Peyer's patch (tissue), 4 donors: ENCODE measurements at regions not wholly inside any gene's neighbourhood (a gene's known extent, or its start where the extent isn't known, plus 50 kb on each side); places are given as distances from the start of the nearest gene placed in this dataset.

Experiments
- CTCF ChIP-seq, 6 experiments: fragments of 450-650 bp in 4 of 6; fragments of 200-600 bp in 2 of 6; sonication (generic) in 1 of 6; IDR thresholded peaks; one replicate each; pipeline ENCODE4 v1.5.1; 2017 to 2019; ENCODE audit warnings: antibody characterized with exemption in 6 of 6, mild to moderate bottlenecking in 3 of 6, moderate library complexity in 1 of 6
- POLR2A ChIP-seq, 2 donors: fragments of 450-650 bp; IDR thresholded peaks; one replicate each; pipeline ENCODE4 v1.5.1; 2017; ENCODE audit warnings: antibody characterized with exemption in 2 of 2, mild to moderate bottlenecking in 2 of 2, moderate library complexity in 2 of 2

DNA sequence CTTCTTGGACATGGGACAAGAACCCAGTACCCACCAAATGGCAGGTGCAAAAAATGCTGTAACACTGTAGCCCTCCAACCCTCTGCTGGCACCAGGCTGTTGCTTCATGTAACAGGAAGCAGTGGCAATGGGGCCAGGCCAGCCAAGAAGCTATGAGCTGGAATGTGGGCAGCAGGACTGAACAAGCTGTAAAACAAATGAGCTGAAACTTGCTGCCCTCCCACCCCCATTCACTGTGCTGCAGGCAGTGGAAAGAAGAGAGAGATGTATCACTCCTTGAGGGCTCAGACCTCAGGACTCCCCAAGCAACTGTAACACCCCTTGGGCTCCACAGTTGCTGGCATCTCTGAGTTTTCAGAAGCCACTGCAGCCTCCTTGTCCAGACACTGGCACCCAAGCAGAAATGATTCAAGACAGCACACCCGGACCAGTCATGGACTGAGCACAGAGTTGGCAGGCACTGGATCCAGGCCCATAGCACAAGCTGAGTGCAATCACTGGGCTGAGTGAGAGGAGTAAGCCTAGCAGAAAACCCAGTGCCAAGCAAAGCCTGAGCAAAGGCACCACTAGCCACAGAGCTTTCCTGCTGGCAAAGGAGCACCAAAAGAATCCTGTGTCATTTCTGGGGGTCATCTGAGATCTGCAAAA is 321.4 kb upstream of the CXADR start:
- TF ChIP-seq CTCF (IDR thresholded peaks at IDR 0.05): no peak
- no peak for TF ChIP-seq POLR2A (IDR thresholded peaks at IDR 0.05)
